ENCODE measurements at regions not wholly inside any gene's neighbourhood (a gene's known extent, or its start where the extent isn't known, plus 50 kb on each side); places are given as distances from the start of the nearest gene placed in this dataset.

DNA sequence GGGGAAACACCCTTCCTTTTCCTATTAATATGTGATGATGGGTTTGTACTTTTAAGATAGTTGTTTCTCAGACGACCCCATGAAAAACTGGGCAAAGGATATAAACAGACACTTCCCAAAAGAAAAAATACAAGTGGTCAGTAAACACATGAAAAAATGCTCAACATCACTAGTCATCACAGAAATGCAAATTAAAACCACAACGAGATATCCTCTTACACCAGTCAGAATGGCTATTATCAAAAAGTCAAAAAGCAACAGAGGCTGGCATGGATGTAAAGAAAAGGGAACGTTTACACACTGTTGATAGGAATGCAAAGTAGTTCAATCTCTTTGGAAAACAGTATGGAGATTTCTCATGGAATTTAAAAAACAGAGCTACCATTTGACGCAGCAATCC, 111.4 kb upstream of the ZEB1 start:
- intact Hi-C loops (cut with micrococcal nuclease): no loop called here
- POLR2A ChIA-PET: no interaction called here
- CTCF ChIA-PET: no interaction called here

More for the DNA sequence above, 111.4 kb upstream of the ZEB1 start:
- Histone ChIP-seq H3K27ac (ENCODE audit: low read depth, low read length) (no peak overlapping the region), H3K36me3 (ENCODE audit: control insufficient read depth in 1 of 2, insufficient read depth in 2 of 2, low read length in 2 of 2) (no peaks in the 10 kb centered on the region), H3K79me2 (ENCODE audit: insufficient read depth, low read length) (no peaks in the 10 kb centered on the region), H2AFZ (ENCODE audit: low read depth, low read length, poor library complexity, severe bottlenecking) (no peak overlapping the region), H3K9ac (ENCODE audit: low read length) (no peak overlapping the region), H4K20me1 (ENCODE audit: insufficient read depth) (no peaks in the 10 kb centered on the region), H3K4me2 (ENCODE audit: low read length) (no peak overlapping the region), H3K4me1 (ENCODE audit: control insufficient read depth in 1 of 2, insufficient read depth in 2 of 2, low read length in 2 of 2) (no peaks in the 10 kb centered on the region), H3K4me3 (replicated peaks in 1 of 2; ENCODE audit: low read depth in 1 of 2, low read length in 2 of 2) (no peak overlapping the region), H3K27me3 (ENCODE audit: insufficient read depth, low read length) (no peaks in the 10 kb centered on the region), H3K9me2 (ENCODE audit: insufficient read depth) (no peaks in the 10 kb centered on the region), H3K9me3 (ENCODE audit: control insufficient read depth in 1 of 2, insufficient read depth in 1 of 2, low read depth in 1 of 2, low read length in 2 of 2) (no peaks in the 10 kb centered on the region)
- no TSS peak for BruUV-seq (replicated peaks)
- RAD21 ChIA-PET (ENCODE audit: low non-redundant PET in 1 of 2, low total read pairs in 2 of 2, uncharacterized antibody in 2 of 2, unreplicated experiment in 2 of 2): no interaction called here
- TF ChIP-seq, protein P1, sequence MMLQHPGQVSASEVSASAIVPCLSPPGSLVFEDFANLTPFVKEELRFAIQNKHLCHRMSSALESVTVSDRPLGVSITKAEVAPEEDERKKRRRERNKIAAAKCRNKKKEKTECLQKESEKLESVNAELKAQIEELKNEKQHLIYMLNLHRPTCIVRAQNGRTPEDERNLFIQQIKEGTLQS (IDR thresholded peaks at IDR 0.05): no peak
- TF ChIP-seq SP1 (IDR thresholded peaks at IDR 0.05; ENCODE audit: low read depth) (no peak), POLR2A (IDR thresholded peaks at IDR 0.05; ENCODE audit: borderline replicate concordance, extremely low read depth, insufficient read depth, insufficient read length) (no peak), ZNF274 (IDR thresholded peaks at IDR 0.05; ENCODE audit: low read depth, low read length) (no peak), SIN3A (IDR thresholded peaks at IDR 0.05; ENCODE audit: low read depth) (no peak), EZH2 (IDR thresholded peaks at IDR 0.05) (no peak), RAD21 (IDR thresholded peaks at IDR 0.05; ENCODE audit: low read depth) (no peak)
- TF ChIP-seq, protein P2, sequence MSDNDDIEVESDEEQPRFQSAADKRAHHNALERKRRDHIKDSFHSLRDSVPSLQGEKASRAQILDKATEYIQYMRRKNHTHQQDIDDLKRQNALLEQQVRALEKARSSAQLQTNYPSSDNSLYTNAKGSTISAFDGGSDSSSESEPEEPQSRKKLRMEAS (IDR thresholded peaks at IDR 0.05): no peak
- TF ChIP-seq, protein P3, sequence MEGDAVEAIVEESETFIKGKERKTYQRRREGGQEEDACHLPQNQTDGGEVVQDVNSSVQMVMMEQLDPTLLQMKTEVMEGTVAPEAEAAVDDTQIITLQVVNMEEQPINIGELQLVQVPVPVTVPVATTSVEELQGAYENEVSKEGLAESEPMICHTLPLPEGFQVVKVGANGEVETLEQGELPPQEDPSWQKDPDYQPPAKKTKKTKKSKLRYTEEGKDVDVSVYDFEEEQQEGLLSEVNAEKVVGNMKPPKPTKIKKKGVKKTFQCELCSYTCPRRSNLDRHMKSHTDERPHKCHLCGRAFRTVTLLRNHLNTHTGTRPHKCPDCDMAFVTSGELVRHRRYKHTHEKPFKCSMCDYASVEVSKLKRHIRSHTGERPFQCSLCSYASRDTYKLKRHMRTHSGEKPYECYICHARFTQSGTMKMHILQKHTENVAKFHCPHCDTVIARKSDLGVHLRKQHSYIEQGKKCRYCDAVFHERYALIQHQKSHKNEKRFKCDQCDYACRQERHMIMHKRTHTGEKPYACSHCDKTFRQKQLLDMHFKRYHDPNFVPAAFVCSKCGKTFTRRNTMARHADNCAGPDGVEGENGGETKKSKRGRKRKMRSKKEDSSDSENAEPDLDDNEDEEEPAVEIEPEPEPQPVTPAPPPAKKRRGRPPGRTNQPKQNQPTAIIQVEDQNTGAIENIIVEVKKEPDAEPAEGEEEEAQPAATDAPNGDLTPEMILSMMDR (IDR thresholded peaks at IDR 0.05 in 2 of 3, conservative IDR thresholded peaks at IDR 0.05 in 1 of 3; ENCODE audit: borderline replicate concordance in 1 of 3, insufficient read depth in 1 of 3, low read depth in 2 of 3, low read length in 2 of 3): no peak
- TF ChIP-seq, protein P4, sequence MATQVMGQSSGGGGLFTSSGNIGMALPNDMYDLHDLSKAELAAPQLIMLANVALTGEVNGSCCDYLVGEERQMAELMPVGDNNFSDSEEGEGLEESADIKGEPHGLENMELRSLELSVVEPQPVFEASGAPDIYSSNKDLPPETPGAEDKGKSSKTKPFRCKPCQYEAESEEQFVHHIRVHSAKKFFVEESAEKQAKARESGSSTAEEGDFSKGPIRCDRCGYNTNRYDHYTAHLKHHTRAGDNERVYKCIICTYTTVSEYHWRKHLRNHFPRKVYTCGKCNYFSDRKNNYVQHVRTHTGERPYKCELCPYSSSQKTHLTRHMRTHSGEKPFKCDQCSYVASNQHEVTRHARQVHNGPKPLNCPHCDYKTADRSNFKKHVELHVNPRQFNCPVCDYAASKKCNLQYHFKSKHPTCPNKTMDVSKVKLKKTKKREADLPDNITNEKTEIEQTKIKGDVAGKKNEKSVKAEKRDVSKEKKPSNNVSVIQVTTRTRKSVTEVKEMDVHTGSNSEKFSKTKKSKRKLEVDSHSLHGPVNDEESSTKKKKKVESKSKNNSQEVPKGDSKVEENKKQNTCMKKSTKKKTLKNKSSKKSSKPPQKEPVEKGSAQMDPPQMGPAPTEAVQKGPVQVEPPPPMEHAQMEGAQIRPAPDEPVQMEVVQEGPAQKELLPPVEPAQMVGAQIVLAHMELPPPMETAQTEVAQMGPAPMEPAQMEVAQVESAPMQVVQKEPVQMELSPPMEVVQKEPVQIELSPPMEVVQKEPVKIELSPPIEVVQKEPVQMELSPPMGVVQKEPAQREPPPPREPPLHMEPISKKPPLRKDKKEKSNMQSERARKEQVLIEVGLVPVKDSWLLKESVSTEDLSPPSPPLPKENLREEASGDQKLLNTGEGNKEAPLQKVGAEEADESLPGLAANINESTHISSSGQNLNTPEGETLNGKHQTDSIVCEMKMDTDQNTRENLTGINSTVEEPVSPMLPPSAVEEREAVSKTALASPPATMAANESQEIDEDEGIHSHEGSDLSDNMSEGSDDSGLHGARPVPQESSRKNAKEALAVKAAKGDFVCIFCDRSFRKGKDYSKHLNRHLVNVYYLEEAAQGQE (IDR thresholded peaks at IDR 0.05; ENCODE audit: low read depth): no peak
- DNase-seq (ENCODE audit: low read depth, low spot score) (no peak), ATAC-seq (no peak)
